Calu3 (cell line): ENCODE measurements at regions not wholly inside any gene's neighbourhood (a gene's known extent, or its start where the extent isn't known, plus 50 kb on each side); places are given as distances from the start of the nearest gene placed in this dataset.

Source experiments
- BruUV-seq: library from RNA; stranded (reverse); fragments of 400-500 nt; replicated peaks from 2 replicates; lab custom pipeline; 2021; lab: Mats Ljungman, UMichigan
- CTCF ChIA-PET: fragments of 300-600 bp; sonication (Branson Sonifier 250); formaldehyde crosslinking; loops from one replicate; lab custom pipeline; 2022; ENCODE audit warnings: antibody characterized with exemption; lab: Charles Lee
- DNase-seq: peaks from one replicate; pipeline ENCODE4 v3.0.0; 2022
- H3K27ac Mint-ChIP-seq: one replicate; pipeline ENCODE4 v1.8.0; 2022; ENCODE audit warnings: mixed read lengths; ENCODE audit not compliant: unreplicated experiment
- H3K27me3 Mint-ChIP-seq: one replicate; pipeline ENCODE4 v1.8.0; 2022; ENCODE audit warnings: mixed read lengths; ENCODE audit not compliant: unreplicated experiment
- H3K36me3 Mint-ChIP-seq: one replicate; pipeline ENCODE4 v1.8.0; 2022; ENCODE audit warnings: mild to moderate bottlenecking, moderate library complexity, mixed read lengths; ENCODE audit not compliant: insufficient read depth, unreplicated experiment
- H3K4me1 Mint-ChIP-seq: one replicate; pipeline ENCODE4 v1.8.0; 2022; ENCODE audit warnings: mild to moderate bottlenecking, low read depth, mixed read lengths; ENCODE audit not compliant: unreplicated experiment
- H3K4me3 Mint-ChIP-seq: one replicate; pipeline ENCODE4 v1.8.0; 2022; ENCODE audit warnings: mild to moderate bottlenecking, low read depth, moderate library complexity, mixed read lengths; ENCODE audit not compliant: unreplicated experiment
- H3K9me3 Mint-ChIP-seq: one replicate; pipeline ENCODE4 v1.8.0; 2022; ENCODE audit warnings: low read depth, mixed read lengths; ENCODE audit not compliant: unreplicated experiment
- intact Hi-C: fragments of 100-400 bp; cut with micrococcal nuclease; formaldehyde crosslinking; loops from one replicate; pipeline ENCODE4 v1.10.0; 2022; ENCODE audit not compliant: unreplicated experiment
- TF ChIP-seq, protein P1 (sequence below): fragments of 200-600 bp; IDR thresholded peaks from one replicate; pipeline ENCODE4 v1.8.0; 2022; ENCODE audit warnings: antibody characterized with exemption; ENCODE audit not compliant: unreplicated experiment

- Mint-ChIP-seq H3K9me3 (peaks cover 2% of the 10 kb centered on the region), H3K27ac (no peak overlapping the region), H3K4me1 (no peaks in the 10 kb centered on the region), H3K27me3 (no peaks in the 10 kb centered on the region), H3K4me3 (no peak overlapping the region), H3K36me3 (no peaks in the 10 kb centered on the region)
- intact Hi-C loops, result no loop called here
- CTCF ChIA-PET, result no interaction called here
- DNase-seq, result no peak
- no TSS peak for BruUV-seq
- TF ChIP-seq, protein P1, sequence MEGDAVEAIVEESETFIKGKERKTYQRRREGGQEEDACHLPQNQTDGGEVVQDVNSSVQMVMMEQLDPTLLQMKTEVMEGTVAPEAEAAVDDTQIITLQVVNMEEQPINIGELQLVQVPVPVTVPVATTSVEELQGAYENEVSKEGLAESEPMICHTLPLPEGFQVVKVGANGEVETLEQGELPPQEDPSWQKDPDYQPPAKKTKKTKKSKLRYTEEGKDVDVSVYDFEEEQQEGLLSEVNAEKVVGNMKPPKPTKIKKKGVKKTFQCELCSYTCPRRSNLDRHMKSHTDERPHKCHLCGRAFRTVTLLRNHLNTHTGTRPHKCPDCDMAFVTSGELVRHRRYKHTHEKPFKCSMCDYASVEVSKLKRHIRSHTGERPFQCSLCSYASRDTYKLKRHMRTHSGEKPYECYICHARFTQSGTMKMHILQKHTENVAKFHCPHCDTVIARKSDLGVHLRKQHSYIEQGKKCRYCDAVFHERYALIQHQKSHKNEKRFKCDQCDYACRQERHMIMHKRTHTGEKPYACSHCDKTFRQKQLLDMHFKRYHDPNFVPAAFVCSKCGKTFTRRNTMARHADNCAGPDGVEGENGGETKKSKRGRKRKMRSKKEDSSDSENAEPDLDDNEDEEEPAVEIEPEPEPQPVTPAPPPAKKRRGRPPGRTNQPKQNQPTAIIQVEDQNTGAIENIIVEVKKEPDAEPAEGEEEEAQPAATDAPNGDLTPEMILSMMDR, result no peak
Measured at GRCh38 chr7:121755286-121755685, 117.7 kb upstream of the PTPRZ1 start.

DNA sequence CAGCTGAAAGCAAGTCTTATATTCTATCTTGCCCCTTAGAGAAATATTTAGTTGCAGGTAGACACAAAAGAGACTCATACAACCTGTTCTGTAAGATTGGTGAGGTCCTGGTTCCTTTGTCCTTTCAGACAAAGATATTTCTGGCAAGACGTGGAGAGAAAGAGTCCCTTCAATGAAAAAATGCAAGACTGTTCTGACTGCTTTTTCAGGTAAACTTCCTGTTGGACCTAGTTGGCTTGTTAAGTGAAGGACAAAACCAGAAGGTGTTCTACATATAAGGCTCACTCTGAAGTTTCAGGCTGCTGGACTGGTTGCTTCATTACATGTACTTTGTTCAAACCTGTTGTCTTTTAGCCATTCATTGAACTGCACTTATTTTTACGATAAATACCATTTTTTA is 119.0 kb upstream of the PTPRZ1 start:
- intact Hi-C loops, result no loop called here
- Mint-ChIP-seq H3K27me3 (no peaks in the 10 kb centered on the region), H3K4me1 (no peaks in the 10 kb centered on the region), H3K9me3 (peaks cover 2% of the 10 kb centered on the region), H3K27ac (no peak overlapping the region), H3K4me3 (no peak overlapping the region), H3K36me3 (no peaks in the 10 kb centered on the region)
- TF ChIP-seq, protein P1, result no peak
- no TSS peak for BruUV-seq
- no peak for DNase-seq
- CTCF ChIA-PET, result no interaction called here

DNA sequence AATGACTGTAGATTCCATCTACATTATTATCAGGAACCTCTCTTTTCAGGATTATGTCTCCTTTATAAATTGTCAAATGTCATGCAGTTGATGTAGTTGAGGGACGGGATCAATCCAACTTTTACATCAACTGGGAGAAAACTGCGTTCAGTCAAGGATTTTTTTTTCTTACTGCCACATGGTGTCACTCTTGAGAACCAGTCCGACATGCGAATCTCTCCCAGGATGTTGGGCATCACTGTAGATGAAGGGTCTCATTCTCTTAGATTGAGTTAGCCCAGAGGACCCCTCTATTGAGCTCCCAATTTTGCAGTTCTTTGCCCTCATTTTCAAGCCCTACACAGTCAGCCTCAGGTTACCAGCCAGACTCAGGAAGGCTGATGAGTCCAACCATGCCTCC is 120.3 kb upstream of the PTPRZ1 start:
- no peak for DNase-seq
- intact Hi-C loops, result no loop called here
- H3K4me3 Mint-ChIP-seq, result no peak overlapping the region
- peaks cover 4% of the 10 kb centered on the region for H3K9me3 Mint-ChIP-seq
- BruUV-seq, result no TSS peak
- H3K27me3 Mint-ChIP-seq, result no peaks in the 10 kb centered on the region
- CTCF ChIA-PET, result no interaction called here
- H3K27ac Mint-ChIP-seq, result no peak overlapping the region
- TF ChIP-seq, protein P1, result no peak
- H3K36me3 Mint-ChIP-seq, result no peaks in the 10 kb centered on the region
- no peaks in the 10 kb centered on the region for H3K4me1 Mint-ChIP-seq

GRCh38 chr7:121748546-121748945 is 124.4 kb upstream of the PTPRZ1 start:
- Mint-ChIP-seq H3K36me3 (peaks cover 9% of the 10 kb centered on the region), H3K27me3 (no peaks in the 10 kb centered on the region), H3K27ac (no peak overlapping the region), H3K4me1 (peaks cover 22% of the 10 kb centered on the region), H3K9me3 (peaks cover 4% of the 10 kb centered on the region), H3K4me3 (no peak overlapping the region)
- BruUV-seq, result no TSS peak
- CTCF ChIA-PET, result interaction anchor here (0.6 kb wide), 1 partner anchor 393 kb away, joined by 3 read pairs; no protein-coding TSS in a partner anchor
- intact Hi-C loops, result loop anchor here (10.0 kb wide), 3 partner anchors 126 to 384 kb away; partner anchors contain the start of gene PTPRZ1
- TF ChIP-seq, protein P1, result no peak
- no peak for DNase-seq
